ENCODE measurements at regions not wholly inside any gene's neighbourhood (a gene's known extent, or its start where the extent isn't known, plus 50 kb on each side); places are given as distances from the start of the nearest gene placed in this dataset.
A peak's percentile ranks its signal among the peaks of the same experiment; 100 is the strongest.

DNA sequence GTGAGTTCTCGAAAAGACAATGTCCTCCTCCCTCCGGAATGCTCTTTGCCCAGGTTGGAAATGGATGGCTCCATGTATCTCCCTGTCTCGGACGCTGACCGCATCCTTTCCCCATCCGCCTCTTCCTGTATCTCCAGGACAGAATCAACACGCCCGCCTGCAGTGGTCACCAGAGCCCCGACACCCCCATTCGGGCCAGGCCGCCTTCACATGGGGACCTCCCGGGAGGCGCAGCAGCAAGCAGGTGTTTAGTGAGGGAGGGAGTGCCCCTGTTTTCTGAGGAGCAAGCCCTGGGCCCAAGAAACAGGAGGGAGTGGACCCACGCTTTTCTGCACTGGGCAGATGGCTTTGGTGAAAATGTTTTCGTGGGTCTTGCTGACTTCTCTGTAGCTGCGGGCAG, 83.5 kb upstream of the TTC34 start:
- H3K27ac Mint-ChIP-seq = no peak overlapping the region

DNA sequence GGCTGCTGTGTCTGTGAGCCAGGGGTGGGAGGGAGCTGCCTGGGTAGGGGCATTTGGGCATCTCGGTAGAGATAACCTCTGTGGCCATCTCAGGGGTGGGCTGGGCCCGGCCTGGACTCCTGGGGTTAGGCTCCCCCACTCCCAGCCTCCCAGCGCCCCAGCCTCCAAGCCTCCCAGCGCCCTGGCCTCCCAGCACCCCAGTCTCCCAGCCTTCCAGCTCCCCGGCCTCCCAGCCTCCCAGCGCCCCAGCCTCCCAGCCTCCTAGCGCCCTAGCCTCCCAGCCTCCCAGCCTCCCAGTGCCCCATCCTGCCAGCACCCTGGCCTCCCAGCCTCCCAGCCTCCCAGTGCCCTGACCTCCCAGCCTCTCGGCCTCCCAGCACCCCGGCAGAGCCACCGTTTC, 85.1 kb upstream of the TTC34 start:
- no peak for ATAC-seq (replicated peaks)
- Mint-ChIP-seq H3K9me3 (no peaks in the 10 kb centered on the region), H3K4me3 (no peak overlapping the region), H3K36me3 (ENCODE audit: insufficient read depth) (no peaks in the 10 kb centered on the region), H3K27ac (no peak overlapping the region), H3K27me3 (peaks cover 20 to 30% of the 10 kb centered on the region in 2 donors), H3K4me1 (ENCODE audit: low read depth in 2 of 2) (no peaks in the 10 kb centered on the region)
- no peak for DNase-seq

More for the DNA sequence above, 83.5 kb upstream of the TTC34 start:
- no peaks in the 10 kb centered on the region for H3K4me1 Mint-ChIP-seq (ENCODE audit: low read depth in 2 of 2)
- H3K9me3 Mint-ChIP-seq = no peaks in the 10 kb centered on the region
- peaks cover 20 to 41% of the 10 kb centered on the region in 2 donors for H3K27me3 Mint-ChIP-seq
- ATAC-seq (replicated peaks) = no peak
- no peak overlapping the region for H3K4me3 Mint-ChIP-seq
- no peak for DNase-seq
- no peaks in the 10 kb centered on the region for H3K36me3 Mint-ChIP-seq (ENCODE audit: insufficient read depth)

DNA sequence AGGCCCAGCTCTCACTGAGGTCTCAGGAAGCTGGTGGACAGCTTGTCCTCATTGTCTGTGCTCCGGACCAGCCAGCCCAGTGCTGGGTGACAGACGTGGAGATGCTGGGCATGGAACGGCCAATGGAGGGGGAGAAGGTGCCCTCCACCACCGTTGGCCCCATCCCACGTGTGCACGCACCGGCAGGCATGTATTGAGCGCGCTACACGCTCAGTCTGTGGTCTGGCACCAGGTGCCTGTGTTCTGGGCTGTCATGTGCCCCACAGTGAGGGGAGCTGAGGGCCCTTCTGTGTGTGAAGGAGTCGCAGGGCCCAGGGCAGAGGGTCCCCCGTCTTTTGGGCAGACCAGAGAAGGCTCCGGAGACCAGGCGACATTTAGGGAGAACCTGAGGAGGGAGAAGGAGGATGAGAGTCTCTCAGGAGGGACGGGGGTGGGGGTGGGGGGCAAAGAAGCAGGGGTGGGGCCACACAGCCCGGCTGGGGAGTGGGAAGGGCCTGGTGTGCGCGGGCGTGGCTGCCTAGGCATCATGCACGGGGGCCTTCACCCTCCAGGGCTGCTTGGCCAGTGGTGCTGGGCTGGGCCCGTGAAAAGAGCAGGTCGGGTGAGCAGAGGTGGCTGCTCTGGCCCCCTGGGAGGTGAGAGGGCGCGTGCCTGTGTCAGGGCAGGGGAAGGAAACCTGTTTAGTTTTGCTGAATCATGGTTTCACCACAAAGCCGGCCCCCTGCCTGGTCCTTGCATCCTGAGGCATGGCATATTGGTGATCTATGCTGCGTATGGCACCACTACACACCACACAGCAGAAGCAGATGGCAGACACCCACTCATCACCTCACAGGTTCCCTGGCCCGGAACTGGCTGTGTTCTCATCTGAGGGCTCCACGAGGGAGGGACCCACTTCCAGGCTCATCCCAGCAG, 86.7 kb upstream of the TTC34 start:
- H3K36me3 Mint-ChIP-seq (ENCODE audit: insufficient read depth) = no peaks in the 10 kb centered on the region

DNA sequence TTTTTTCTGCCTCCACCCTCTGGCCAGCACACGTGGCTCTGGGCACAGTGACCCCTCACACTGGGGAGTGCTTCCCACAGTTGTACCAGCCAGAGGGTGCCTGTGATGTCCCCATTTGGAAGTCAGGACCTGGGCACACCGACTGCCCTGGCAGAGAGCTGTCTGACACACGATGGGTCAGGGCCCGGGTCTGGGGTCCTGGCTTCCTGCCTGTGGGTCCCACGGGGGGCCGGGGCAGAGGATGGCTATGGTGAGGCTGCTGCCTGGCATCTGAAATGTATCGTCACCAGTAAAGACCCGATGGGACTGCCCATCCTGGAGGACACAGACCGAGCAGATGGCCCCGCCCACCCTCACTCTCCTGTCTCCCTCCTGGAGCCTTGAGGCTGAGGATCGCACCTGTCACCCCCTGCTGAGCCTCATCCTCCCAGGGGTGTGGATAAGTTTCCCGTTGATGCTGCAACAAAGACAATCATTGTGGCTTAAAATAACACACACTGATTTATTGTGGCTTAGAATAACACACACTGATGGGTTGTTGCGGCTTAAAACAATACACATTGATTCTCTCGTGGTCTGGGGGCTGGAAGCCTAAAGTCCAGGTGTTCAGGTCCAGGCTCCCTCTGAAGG, 88.8 kb upstream of the TTC34 start:
- DNase-seq = no peak
- no peaks in the 10 kb centered on the region for H3K9me3 Mint-ChIP-seq
- ATAC-seq (replicated peaks) = no peak
- H3K4me1 Mint-ChIP-seq (ENCODE audit: low read depth in 2 of 2) = peaks cover 0 to 4% of the 10 kb centered on the region in 2 donors
- H3K27me3 Mint-ChIP-seq = peaks cover 20 to 30% of the 10 kb centered on the region in 2 donors
- no peak overlapping the region for H3K4me3 Mint-ChIP-seq
- H3K36me3 Mint-ChIP-seq (ENCODE audit: insufficient read depth) = no peaks in the 10 kb centered on the region
- no peak overlapping the region for H3K27ac Mint-ChIP-seq

More for the DNA sequence above, 86.7 kb upstream of the TTC34 start:
- Mint-ChIP-seq H3K27ac (no peak overlapping the region), H3K9me3 (no peaks in the 10 kb centered on the region), H3K4me3 (no peak overlapping the region), H3K27me3 (peaks cover 20 to 30% of the 10 kb centered on the region in 2 donors), H3K4me1 (ENCODE audit: low read depth in 2 of 2) (no peaks in the 10 kb centered on the region)
- DNase-seq = no peak
- ATAC-seq (replicated peaks) = no peak

DNA sequence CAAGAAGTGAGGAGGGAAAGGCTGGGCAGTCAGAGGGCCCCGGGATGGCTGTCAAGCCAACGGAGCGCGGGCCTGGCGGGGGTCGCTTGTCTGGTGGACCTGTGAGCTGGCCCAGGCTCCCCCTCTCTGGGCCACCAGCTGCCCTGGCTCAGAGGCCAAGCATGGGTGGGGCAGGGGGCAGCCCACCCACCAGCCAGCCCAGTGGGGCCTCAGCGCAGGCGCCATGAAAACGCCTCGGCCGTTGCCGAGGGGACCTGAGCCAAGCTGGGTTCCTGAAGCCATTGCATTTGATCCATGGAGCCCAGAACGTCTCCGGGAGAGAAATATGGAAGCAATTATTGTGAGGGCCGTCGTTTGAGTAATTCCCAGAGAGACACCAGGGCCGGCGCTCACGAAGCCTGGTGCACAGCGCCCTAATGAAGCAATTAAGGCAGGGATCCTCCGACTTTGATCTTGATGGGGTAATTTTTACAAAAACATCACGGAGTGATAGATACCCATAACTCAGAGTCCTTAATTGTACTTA, 90.5 kb upstream of the TTC34 start:
- Mint-ChIP-seq H3K4me1 (ENCODE audit: low read depth in 2 of 2) (peaks cover 0 to 4% of the 10 kb centered on the region in 2 donors), H3K4me3 (no peak overlapping the region), H3K27ac (no peak overlapping the region), H3K36me3 (ENCODE audit: insufficient read depth) (no peaks in the 10 kb centered on the region), H3K27me3 (peaks cover 15 to 25% of the 10 kb centered on the region in 2 donors), H3K9me3 (no peaks in the 10 kb centered on the region)
- ATAC-seq (replicated peaks) (no peak), DNase-seq (no peak)

DNA sequence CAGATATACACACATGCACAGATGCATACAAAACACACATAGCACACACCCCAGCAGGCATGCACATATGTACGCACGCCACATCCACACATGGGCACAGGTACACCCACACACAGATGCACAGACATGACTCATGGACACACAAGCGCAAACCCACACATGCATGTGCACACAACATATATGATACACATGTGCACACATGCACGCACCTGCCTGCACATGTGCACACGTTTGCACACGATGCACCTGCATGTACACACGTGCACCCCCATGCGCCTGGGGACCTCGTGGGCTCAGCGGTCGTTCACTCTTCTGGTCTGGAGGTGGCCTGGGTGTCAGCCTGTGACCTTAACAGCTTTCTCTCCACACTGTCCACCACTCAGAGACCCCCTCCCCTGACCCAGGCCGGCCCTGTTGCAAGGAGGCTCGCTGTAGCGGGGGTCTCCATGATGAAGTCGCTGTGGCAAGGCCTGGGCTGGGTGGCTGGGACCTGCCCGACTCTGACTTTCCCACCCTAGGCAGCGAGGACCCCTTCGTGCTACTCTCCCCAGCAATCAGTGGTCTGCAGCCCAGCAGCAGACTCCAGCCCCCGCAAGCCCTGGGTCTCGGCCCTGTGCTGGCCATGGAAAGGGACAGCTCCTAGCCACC, 92.1 kb upstream of the TTC34 start:
- ATAC-seq (replicated peaks) (no peak), DNase-seq (no peak)
- Mint-ChIP-seq H3K27me3 (peaks cover 6 to 9% of the 10 kb centered on the region in 2 donors), H3K4me3 (peak overlapping the region in 1 of 2 donors; percentile 12), H3K4me1 (ENCODE audit: low read depth in 2 of 2) (peaks cover 0 to 4% of the 10 kb centered on the region in 2 donors), H3K9me3 (no peaks in the 10 kb centered on the region), H3K36me3 (ENCODE audit: insufficient read depth) (no peaks in the 10 kb centered on the region), H3K27ac (no peak overlapping the region)

DNA sequence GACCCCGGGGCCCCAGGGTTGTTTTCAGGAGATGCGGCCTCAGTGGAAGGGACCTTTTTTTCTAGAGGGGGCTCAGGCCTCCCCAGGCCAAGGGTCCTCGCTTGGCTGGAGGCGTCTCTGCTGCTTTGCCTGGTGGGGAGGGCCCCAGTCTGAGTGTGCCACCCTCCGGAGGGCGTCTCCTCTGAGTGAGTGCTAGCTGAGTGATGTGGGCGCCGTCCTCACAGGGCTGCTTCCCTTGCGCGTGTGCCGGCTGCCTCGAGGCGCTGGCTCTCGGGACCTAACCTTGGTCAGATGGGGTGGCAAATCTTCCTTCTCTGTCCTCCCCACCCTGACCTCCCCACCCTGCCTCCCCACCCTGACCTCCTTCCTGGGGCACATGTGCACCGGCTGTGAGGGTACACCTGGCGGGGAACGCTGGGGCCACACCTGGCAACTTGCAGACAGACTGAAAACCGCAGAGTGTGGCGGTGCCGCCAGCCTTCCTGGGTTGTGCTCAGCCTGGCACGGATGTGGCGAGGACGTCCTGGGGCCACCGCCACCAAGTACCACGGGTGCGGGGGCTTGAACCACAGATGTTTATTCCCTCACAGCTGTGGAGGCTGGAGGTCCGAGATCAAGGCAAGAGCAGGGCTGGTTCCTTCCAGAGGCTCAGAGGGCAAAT, 93.0 kb upstream of the TTC34 start:
- H3K27me3 Mint-ChIP-seq = no peaks in the 10 kb centered on the region
- no peak overlapping the region for H3K4me3 Mint-ChIP-seq
- ATAC-seq (replicated peaks) = peak; percentile 88
- H3K4me1 Mint-ChIP-seq (ENCODE audit: low read depth in 2 of 2) = peaks cover 0 to 4% of the 10 kb centered on the region in 2 donors
- no peaks in the 10 kb centered on the region for H3K9me3 Mint-ChIP-seq
- no peaks in the 10 kb centered on the region for H3K36me3 Mint-ChIP-seq (ENCODE audit: insufficient read depth)
- DNase-seq = peak in 1 of 3 experiments; percentile 11
- no peak overlapping the region for H3K27ac Mint-ChIP-seq

DNA sequence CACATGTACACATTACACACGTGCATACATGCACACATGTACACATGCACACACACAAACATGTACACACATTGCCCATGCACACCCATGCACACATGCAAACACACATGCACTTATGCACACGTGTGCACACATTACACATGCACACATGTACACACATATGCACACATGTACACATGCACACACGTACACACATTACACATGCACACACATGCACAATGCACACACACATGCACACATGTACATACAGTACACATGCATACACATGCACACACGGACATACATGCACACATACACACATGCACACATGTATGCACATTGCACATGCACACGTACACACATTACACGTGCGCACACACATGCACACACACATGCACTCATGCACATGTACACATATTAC, 95.3 kb upstream of the TTC34 start:
- no peak overlapping the region for H3K4me3 Mint-ChIP-seq
- DNase-seq (no peak), ATAC-seq (replicated peaks) (no peak)
- H3K9me3 Mint-ChIP-seq = no peaks in the 10 kb centered on the region
- H3K27me3 Mint-ChIP-seq = peaks cover 4 to 8% of the 10 kb centered on the region in 2 donors
- H3K4me1 Mint-ChIP-seq (ENCODE audit: low read depth in 2 of 2) = peaks cover 0 to 4% of the 10 kb centered on the region in 2 donors
- H3K27ac Mint-ChIP-seq = no peak overlapping the region
- no peaks in the 10 kb centered on the region for H3K36me3 Mint-ChIP-seq (ENCODE audit: insufficient read depth)

DNA sequence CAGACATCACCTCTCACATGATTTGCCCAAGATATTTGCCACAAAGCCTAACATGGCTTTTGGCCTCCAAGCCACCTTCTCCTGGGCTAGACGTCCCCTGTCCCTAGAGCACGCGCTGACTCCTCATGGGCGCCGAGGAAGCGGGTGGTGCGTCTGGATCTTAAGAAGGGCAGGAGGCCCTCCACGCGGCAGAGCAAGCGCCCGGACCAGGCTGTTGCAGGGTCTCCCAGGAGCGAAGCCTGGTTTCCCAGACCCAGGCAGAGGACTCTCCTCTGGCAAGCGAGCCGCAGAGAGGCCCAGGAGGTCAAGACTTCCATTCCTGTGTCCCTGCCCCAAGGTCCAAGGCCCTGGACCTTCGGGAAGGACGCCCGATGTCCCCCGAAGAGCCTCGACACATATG, 101.7 kb upstream of the TTC34 start:
- Mint-ChIP-seq H3K4me3 (no peak overlapping the region), H3K27me3 (peaks cover 9 to 38% of the 10 kb centered on the region in 2 donors), H3K4me1 (ENCODE audit: low read depth in 2 of 2) (no peaks in the 10 kb centered on the region), H3K27ac (no peak overlapping the region), H3K36me3 (ENCODE audit: insufficient read depth) (no peaks in the 10 kb centered on the region), H3K9me3 (no peaks in the 10 kb centered on the region)
- no peak for DNase-seq
- no peak for ATAC-seq (replicated peaks)

DNA sequence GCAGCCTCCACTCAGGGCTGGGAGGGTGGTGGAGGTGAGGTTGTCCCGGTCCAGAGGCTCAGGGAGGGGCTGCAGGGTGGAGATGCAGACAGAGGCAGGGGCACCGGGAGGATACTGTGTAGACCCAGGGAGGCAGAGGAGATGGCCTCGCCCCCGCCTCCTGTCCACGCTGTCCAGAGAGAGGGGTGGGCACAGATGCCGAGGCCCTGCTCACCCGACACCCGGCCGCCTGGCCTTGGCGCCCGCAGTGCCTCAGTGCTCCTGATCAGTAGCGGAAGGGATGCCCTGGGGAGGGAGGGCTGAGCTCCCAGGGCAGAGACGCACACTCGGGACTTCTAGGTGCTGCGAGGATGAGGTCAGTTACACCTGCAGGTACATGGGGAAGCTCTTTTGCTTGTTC, 102.7 kb upstream of the TTC34 start:
- DNase-seq = no peak
- no peak for ATAC-seq (replicated peaks)
- Mint-ChIP-seq H3K36me3 (ENCODE audit: insufficient read depth) (no peaks in the 10 kb centered on the region), H3K9me3 (no peaks in the 10 kb centered on the region), H3K4me1 (ENCODE audit: low read depth in 2 of 2) (no peaks in the 10 kb centered on the region), H3K27me3 (peaks cover 9 to 38% of the 10 kb centered on the region in 2 donors), H3K4me3 (no peak overlapping the region), H3K27ac (no peak overlapping the region)

DNA sequence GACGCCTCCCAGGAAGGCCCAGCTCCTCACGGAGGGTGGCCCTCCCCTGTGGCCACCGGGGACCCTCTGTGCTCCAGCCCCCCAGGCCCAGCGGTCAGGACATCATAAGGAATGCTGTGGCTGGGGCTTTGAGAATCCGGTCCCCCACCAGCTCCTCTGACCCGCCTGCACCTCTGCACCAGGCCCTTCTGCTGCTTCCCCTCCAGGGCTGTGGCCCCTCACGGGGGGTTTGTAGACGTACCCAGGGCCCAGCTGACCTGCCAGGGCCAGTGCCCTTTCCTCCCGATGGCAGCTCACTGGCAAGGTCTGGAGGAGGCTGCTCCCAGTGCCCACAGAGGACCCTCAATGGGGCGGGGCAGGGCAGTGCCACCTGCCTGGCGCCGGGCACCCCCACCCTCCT, 103.9 kb upstream of the TTC34 start:
- ATAC-seq (replicated peaks) = no peak
- no peak overlapping the region for H3K4me3 Mint-ChIP-seq

DNA sequence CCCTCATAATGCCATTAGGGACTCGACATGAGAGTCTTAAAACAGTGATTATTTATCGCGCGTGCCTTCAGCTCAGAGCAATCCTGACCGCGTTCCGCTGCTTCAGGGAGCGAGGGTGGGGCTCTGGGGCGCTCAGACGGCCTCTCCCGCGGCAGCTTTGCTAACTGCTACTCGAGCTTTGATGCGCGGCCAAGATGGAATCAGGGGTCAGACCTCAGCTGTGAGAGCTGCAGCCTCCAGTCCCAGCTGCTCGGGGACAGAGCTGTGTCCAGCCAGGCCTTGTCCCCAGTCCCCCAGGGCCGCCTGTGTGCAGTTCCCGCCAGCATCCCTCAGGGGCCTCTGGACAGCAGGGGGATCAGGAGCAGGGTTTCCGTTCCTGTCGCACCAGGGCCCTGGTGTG, 104.6 kb upstream of the TTC34 start:
- Mint-ChIP-seq H3K27me3 (peaks cover 5 to 38% of the 10 kb centered on the region in 2 donors), H3K4me3 (no peak overlapping the region), H3K4me1 (ENCODE audit: low read depth in 2 of 2) (no peaks in the 10 kb centered on the region), H3K27ac (no peak overlapping the region), H3K9me3 (no peaks in the 10 kb centered on the region), H3K36me3 (ENCODE audit: insufficient read depth) (no peaks in the 10 kb centered on the region)
- no peak for ATAC-seq (replicated peaks)
- no peak for DNase-seq

More for the DNA sequence above, 103.9 kb upstream of the TTC34 start:
- H3K36me3 Mint-ChIP-seq (ENCODE audit: insufficient read depth) = no peaks in the 10 kb centered on the region
- no peak overlapping the region for H3K27ac Mint-ChIP-seq
- no peaks in the 10 kb centered on the region for H3K4me1 Mint-ChIP-seq (ENCODE audit: low read depth in 2 of 2)
- no peaks in the 10 kb centered on the region for H3K9me3 Mint-ChIP-seq
- peaks cover 6 to 38% of the 10 kb centered on the region in 2 donors for H3K27me3 Mint-ChIP-seq
- DNase-seq = no peak

DNA sequence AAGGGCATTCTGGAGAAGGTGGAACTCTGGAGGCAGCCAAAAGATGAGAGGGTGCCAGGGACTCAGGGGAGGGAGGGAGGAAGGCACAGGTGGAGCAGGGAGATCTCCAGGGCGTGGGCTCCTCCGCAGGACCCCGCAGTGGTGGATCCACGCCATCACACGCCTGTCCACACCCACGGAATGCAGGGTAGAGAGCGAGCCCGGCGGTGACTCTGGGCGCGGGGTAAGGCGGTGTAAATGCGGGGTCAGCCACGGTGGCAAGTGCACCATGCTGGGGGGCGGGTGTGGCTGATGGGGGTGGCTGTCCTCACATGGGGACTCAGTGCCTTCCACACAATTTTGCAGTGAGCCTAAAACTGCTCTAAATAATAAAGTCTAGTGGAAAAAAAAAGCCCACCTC, 105.1 kb upstream of the TTC34 start:
- Mint-ChIP-seq H3K9me3 (no peaks in the 10 kb centered on the region), H3K36me3 (ENCODE audit: insufficient read depth) (no peaks in the 10 kb centered on the region), H3K4me1 (ENCODE audit: low read depth in 2 of 2) (no peaks in the 10 kb centered on the region), H3K4me3 (no peak overlapping the region), H3K27ac (no peak overlapping the region), H3K27me3 (peaks cover 5 to 32% of the 10 kb centered on the region in 2 donors)
- no peak for DNase-seq
- ATAC-seq (replicated peaks) = no peak

All from effector memory CD8-positive, alpha-beta T cell (primary cell).